K562 (cell line): ENCODE measurements at regions not wholly inside any gene's neighbourhood (a gene's known extent, or its start where the extent isn't known, plus 50 kb on each side); places are given as distances from the start of the nearest gene placed in this dataset.

Source experiments
- CLOCK ChIP-seq: fragments of 250-450 bp; sonication (Bioruptor Pico); IDR thresholded peaks from 2 replicates; pipeline ENCODE4 v1.4.0; 2020; ENCODE audit warnings: mild to moderate bottlenecking, moderate library complexity, borderline replicate concordance
- CTCF ChIP-seq, 3 experiments: IDR thresholded peaks in 2 of 3; conservative IDR thresholded peaks in 1 of 3; 2 replicates each; pipeline ENCODE4 v1.5.1; 2011 to 2012; ENCODE audit warnings: low read length in 3 of 3, mild to moderate bottlenecking in 3 of 3, control low read depth in 2 of 3, improper control_type of control experiment in 1 of 3, inconsistent platforms in 1 of 3, low read depth in 1 of 3, mixed read lengths in 1 of 3, moderate library complexity in 1 of 3; ENCODE audit not compliant: insufficient read depth in 2 of 3
- EP300 ChIP-seq: IDR thresholded peaks from 2 replicates; pipeline ENCODE4 v1.6.1; 2012; ENCODE audit warnings: low read length, improper control_type of control experiment
- EP400 ChIP-seq: fragments of 450-650 bp; IDR thresholded peaks from 2 replicates; pipeline ENCODE4 v1.6.1; 2017; ENCODE audit warnings: antibody characterized with exemption, mild to moderate bottlenecking, moderate library complexity
- GATA2 ChIP-seq: sonication (generic); formaldehyde crosslinking; IDR thresholded peaks from 2 replicates; pipeline ENCODE4 v1.4.0; 2020; ENCODE audit warnings: mild to moderate bottlenecking, missing genetic modification reagents
- HDAC3 ChIP-seq: fragments of 450-650 bp; IDR thresholded peaks from 2 replicates; pipeline ENCODE4 v1.6.1; 2018; ENCODE audit warnings: borderline replicate concordance, mild to moderate bottlenecking, moderate library complexity; ENCODE audit not compliant: partially characterized antibody
- NFATC3 ChIP-seq: fragments of 450-650 bp; IDR thresholded peaks from 2 replicates; pipeline ENCODE4 v1.6.1; 2017; ENCODE audit warnings: mild to moderate bottlenecking
- POLR2AphosphoS5 ChIP-seq: IDR thresholded peaks from 2 replicates; pipeline ENCODE4 v1.6.1; 2011; ENCODE audit warnings: mild to moderate bottlenecking, low read depth, low read length, moderate library complexity; ENCODE audit not compliant: control insufficient read depth, insufficient read depth
- TAF15 ChIP-seq: fragments of 200-400 bp; formaldehyde crosslinking; IDR thresholded peaks from 2 replicates; pipeline ENCODE4 v1.6.1; 2017; ENCODE audit warnings: mild to moderate bottlenecking, low read depth, low read length, moderate library complexity
- ZFPM2 ChIP-seq: fragments of 250-450 bp; sonication (Bioruptor Pico); IDR thresholded peaks from 2 replicates; pipeline ENCODE4 v1.5.1; 2022; ENCODE audit warnings: mild to moderate bottlenecking
- ZNF717 ChIP-seq: fragments of 250-450 bp; sonication (Bioruptor Pico); IDR thresholded peaks from 2 replicates; pipeline ENCODE4 v1.5.0; 2021
- ZNF76 ChIP-seq: fragments of 250-450 bp; sonication (Bioruptor Pico); IDR thresholded peaks from 2 replicates; pipeline ENCODE4 v1.4.0; 2020; ENCODE audit warnings: mild to moderate bottlenecking, moderate library complexity, borderline replicate concordance
- TF ChIP-seq, protein P1 (sequence below): fragments of 450-650 bp; formaldehyde crosslinking; IDR thresholded peaks from 2 replicates; pipeline ENCODE4 v1.4.0; 2020; ENCODE audit warnings: mild to moderate bottlenecking, moderate library complexity

- TF ChIP-seq GATA2 (CRISPR knock-in tag) (no peak), ZNF717 (CRISPR knock-in tag) (no peak), HDAC3 (no peak), NFATC3 (no peak), EP400 (no peak), CLOCK (CRISPR knock-in tag) (no peak), TAF15 (no peak), ZFPM2 (CRISPR knock-in tag) (no peak), POLR2AphosphoS5 (no peak), CTCF (IDR thresholded peaks at IDR 0.05 in 2 of 3, conservative IDR thresholded peaks at IDR 0.05 in 1 of 3; ENCODE audit: insufficient read depth in 2 of 3, low read depth in 1 of 3, low read length in 3 of 3) (no peak), EP300 (no peak), ZNF76 (CRISPR knock-in tag) (no peak)
- TF ChIP-seq, protein P1, sequence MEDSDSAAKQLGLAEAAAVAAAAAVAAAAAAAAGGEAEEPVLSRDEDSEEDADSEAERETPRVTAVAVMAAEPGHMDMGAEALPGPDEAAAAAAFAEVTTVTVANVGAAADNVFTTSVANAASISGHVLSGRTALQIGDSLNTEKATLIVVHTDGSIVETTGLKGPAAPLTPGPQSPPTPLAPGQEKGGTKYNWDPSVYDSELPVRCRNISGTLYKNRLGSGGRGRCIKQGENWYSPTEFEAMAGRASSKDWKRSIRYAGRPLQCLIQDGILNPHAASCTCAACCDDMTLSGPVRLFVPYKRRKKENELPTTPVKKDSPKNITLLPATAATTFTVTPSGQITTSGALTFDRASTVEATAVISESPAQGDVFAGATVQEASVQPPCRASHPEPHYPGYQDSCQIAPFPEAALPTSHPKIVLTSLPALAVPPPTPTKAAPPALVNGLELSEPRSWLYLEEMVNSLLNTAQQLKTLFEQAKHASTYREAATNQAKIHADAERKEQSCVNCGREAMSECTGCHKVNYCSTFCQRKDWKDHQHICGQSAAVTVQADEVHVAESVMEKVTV (CRISPR knock-in tag): no peak
These were observed 300.0 kb upstream of the SLC39A10 start for GRCh38 chr2:195356920-195357440.
